GM12892 (cell line): ENCODE measurements at regions not wholly inside any gene's neighbourhood (a gene's known extent, or its start where the extent isn't known, plus 50 kb on each side); places are given as distances from the start of the nearest gene placed in this dataset.

Experiments used
- POLR2A ChIP-seq: IDR thresholded peaks from 2 replicates; pipeline ENCODE4 v1.6.1; 2011; ENCODE audit warnings: low read depth, low read length, control low read depth
- POLR2AphosphoS5 ChIP-seq: IDR thresholded peaks from 2 replicates; pipeline ENCODE4 v1.6.1; 2011; ENCODE audit warnings: low read depth, low read length, control low read depth

DNA sequence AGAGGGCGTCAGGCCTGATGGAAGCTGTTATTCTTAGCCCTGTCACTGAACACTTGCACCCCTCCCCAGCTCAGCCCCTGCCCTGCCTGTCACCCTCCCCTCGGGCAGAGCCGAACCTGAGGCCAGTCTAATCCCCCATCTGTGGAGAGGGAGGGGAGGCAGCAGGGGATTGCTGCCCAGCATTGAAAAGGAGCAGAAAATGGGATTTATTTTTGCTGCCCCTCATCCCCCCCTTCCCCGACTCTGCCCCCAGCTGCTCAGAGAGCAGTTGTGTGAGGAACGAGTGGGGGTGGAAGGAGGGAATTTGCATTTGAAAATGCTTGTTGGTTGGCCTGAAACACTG, 71.6 kb downstream of the EPHB3 start:
- no peak for TF ChIP-seq POLR2A
- no peak for TF ChIP-seq POLR2AphosphoS5
